GM10248 (cell line): ENCODE measurements at regions not wholly inside any gene's neighbourhood (a gene's known extent, or its start where the extent isn't known, plus 50 kb on each side); places are given as distances from the start of the nearest gene placed in this dataset.

Experiments
- CTCF ChIA-PET: fragments of 300-600 bp; sonication (Branson Sonifier 250); formaldehyde crosslinking; extraction: SDS; loops from one replicate; lab custom pipeline; 2021; ENCODE audit warnings: antibody characterized with exemption; lab: Yijun Ruan, JAX
- POLR2A ChIA-PET: fragments of 350-650 bp; sonication (Branson Sonifier 250); formaldehyde crosslinking; extraction: SDS; loops from one replicate; lab custom pipeline; 2020; ENCODE audit warnings: antibody characterized with exemption; lab: Yijun Ruan, JAX
- DNase-seq: peaks from one replicate; pipeline ENCODE4 v3.0.0; 2012; ENCODE audit errors: extremely low spot score
- CTCF ChIP-seq: IDR thresholded peaks from 2 replicates; pipeline ENCODE4 v1.5.1; 2012; ENCODE audit warnings: mild to moderate bottlenecking, low read depth; ENCODE audit errors: extremely low read depth, missing control alignments, control extremely low read depth

GRCh38 chr5:41670854-41671479, 160.6 kb upstream of the PLCXD3 start:
- TF ChIP-seq CTCF, result no peak
- no peak for DNase-seq
- POLR2A ChIA-PET, result no interaction called here
- CTCF ChIA-PET, result no interaction called here

GRCh38 chr5:41670216-41670615, 159.8 kb upstream of the PLCXD3 start:
- ChIA-PET CTCF (no interaction called here), POLR2A (no interaction called here)
- DNase-seq, result no peak
- TF ChIP-seq CTCF, result no peak

GRCh38 chr5:41661254-41661653, 150.9 kb upstream of the PLCXD3 start:
- ChIA-PET POLR2A (no interaction called here), CTCF (no interaction called here)
- TF ChIP-seq CTCF, result no peak
- DNase-seq, result no peak

- ChIA-PET CTCF (no interaction called here), POLR2A (no interaction called here)
- TF ChIP-seq CTCF, result no peak
- DNase-seq, result no peak
Measured at GRCh38 chr5:41656597-41656996, 146.2 kb upstream of the PLCXD3 start.

- no peak for TF ChIP-seq CTCF
- ChIA-PET CTCF (interaction anchor here (1.1 kb wide), 1 partner anchor 114 kb away, joined by 3 read pairs; no protein-coding TSS in a partner anchor), POLR2A (no interaction called here)
- no peak for DNase-seq
Measured at GRCh38 chr5:41650131-41650530, 139.7 kb upstream of the PLCXD3 start.

GRCh38 chr5:41649659-41650058, 139.3 kb upstream of the PLCXD3 start:
- ChIA-PET CTCF (interaction anchor here (1.1 to 1.5 kb wide), 2 partner anchors 38 to 113 kb away, joined by 3 read pairs; no protein-coding TSS in a partner anchor), POLR2A (no interaction called here)
- no peak for DNase-seq
- no peak for TF ChIP-seq CTCF

- ChIA-PET CTCF (interaction anchor here (1.1 to 1.5 kb wide), 2 partner anchors 37 to 113 kb away, joined by 3 read pairs; no protein-coding TSS in a partner anchor), POLR2A (no interaction called here)
- DNase-seq, result no peak
- no peak for TF ChIP-seq CTCF
Measured at GRCh38 chr5:41648996-41649395, 138.6 kb upstream of the PLCXD3 start.
